ENCODE measurements at regions not wholly inside any gene's neighbourhood (a gene's known extent, or its start where the extent isn't known, plus 50 kb on each side); places are given as distances from the start of the nearest gene placed in this dataset.
"Not testable (repeated sequence)": the region's sequence is repeated elsewhere in the genome, so short reads cannot be mapped to it uniquely, and the experiment has no call there.

DNA sequence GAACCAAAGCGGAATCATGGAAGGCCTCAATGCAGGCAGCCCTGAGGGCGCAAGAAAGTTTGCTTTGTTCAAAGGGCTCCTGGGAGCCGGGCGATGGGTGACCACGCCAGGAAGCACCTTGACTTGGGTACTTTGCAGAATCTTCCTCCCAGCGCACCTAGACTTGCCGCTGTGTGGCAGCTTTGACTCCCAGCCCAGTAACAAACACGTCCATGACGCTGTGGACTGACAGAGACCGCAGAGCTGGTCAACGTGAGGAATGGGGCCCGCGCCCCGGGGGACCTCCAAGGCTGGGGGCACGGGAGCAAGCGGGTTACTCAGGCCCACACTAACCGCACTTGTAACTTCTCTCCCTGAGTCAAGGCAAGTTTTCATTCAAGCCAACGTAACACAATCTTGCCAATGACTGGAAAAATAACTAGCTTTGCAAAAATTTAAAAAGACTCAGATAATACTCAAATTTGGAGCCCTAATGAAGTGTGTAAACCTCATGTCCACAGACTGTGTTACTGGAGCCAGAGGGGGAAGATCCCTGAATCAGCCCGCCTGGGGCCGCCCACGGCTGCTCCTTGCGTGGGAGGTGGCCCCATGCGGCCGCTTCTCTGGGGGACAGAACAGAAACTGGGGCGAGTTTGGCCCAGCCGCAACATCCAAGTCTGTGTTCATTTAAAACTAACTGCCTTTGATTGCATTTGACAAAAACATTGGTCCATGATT, 130.8 kb downstream of the DNAJB6 start:
- no peak for DNase-seq (ENCODE audit: low read depth in 3 of 3, low spot score in 1 of 3)

DNA sequence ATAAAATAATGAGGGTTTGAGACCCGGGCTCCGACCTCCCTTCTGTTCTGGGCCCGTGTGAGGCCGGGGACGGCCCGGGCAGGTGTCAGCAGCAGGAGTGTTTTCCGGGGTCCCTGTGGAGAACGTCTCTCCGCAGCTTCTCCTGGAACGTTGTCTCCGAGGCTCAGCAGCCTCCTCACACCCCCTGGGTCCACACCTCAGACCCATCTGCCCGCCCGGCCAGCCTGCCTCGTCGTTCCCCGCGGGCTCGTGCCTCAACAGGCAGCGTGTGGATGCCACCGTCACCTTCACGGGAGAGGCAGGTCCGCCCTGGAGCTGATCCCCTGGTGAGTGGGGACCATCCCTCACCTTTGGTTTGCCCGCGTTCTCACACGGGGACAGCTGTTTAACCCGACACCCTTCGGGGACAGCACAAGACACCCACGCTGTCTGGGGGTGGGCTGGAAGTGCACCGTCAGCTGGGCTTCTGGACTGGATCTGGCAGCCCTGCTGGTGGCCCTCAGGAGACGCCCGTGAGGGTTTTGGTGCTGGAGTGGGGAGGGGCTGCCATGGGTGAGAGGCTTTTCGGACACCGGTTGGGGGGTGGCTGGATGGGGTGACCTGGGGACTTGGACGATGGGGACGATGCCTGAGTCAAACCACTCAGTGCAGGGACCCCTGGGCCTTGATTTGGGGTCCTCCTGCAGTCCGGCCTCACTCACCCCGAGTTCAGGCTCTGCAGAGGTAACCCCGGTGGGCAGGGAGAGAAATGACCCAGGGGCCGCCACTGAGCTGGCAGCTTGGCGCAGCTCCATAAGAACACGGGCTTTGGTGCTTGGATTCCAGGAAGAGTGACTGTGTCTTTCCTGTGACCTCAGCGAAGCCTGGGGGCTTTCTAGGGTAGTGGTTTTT, 131.7 kb downstream of the DNAJB6 start:
- no peak for DNase-seq (ENCODE audit: low read depth in 3 of 3, low spot score in 1 of 3)

GRCh38 chr7:157469181-157470016, 132.6 kb downstream of the DNAJB6 start:
- no peak for DNase-seq (ENCODE audit: low read depth in 3 of 3, low spot score in 1 of 3)

DNA sequence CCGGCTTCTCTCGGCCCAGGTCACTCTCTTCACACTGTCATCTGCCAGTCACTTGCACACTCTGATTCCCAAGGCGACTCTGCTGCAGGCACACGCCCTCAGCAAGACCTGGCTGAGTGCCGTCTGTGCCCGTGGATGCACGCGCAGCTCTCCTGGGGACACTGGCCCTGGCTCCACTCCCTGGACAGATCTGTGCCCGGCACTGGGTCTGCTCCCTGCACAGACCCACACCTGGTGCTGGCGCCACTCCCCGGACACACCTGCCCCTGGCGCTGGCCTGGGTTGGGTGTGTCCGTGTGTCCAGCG, 133.2 kb downstream of the DNAJB6 start:
- no peak for DNase-seq (ENCODE audit: low read depth in 3 of 3, low spot score in 1 of 3)

DNA sequence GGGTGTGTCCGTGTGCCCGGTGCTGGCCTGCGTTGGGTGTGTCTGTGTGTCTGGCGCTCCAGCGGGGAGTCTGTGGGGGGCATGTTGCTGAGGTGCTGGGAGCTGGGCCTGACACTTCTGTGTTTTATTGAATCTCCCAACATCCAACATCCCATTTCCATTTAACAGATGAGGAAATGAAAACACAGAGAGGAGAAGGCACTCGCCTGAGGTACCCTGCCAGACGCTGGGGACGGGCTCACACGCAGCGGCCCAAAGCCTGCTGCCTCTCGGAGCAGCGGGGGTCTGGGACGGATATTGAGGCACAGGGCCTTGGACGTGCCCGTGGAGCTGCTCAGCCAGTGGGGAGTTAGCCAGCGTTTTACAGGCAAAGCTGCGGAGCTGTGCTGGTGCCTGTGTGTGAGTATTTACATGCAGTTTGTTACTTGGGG, 133.9 kb downstream of the DNAJB6 start:
- DNase-seq (ENCODE audit: low read depth in 3 of 3, low spot score in 1 of 3) = no peak

GRCh38 chr7:157471259-157472125, 134.7 kb downstream of the DNAJB6 start:
- no peak for DNase-seq (ENCODE audit: low read depth in 3 of 3, low spot score in 1 of 3)

DNA sequence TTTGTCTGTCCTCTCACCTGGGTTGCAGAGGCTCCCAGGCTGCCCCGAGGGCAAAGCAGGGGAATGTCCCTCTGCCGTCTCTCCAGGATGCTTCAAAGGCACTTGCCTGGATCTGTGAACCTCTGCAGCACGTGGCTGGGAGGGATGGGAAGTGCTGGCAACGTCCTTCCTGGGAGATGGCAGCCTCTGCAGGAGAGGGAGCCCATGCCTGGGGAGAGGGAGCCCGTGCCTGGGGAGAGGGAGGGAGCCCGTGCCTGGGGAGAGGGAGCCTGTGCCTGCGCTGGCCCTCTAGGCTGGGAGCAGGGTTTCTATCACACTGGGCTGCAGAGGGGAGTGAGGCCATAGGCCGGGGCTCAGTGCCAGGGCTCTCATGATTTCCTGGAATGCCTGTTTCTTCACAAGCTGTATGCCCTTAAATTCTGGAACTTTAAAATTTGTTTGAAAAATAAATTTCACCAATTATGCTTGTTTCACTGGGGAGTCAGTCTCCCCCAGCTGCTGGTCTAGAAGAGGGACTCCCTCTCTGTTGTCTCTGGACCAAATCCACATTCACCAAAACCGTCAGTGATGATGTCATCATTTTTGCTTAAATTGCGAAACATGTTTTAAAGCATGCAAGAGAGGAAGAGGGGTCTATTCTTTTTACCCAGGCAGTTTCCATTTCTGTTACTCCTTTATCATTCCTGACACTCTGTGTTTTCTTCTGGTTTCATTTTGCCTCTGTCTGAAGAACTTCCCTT, 135.7 kb downstream of the DNAJB6 start:
- no peak for DNase-seq (ENCODE audit: low read depth in 3 of 3, low spot score in 1 of 3)

GRCh38 chr7:157473051-157473569, 136.3 kb downstream of the DNAJB6 start:
- no peak for DNase-seq (ENCODE audit: low read depth in 3 of 3, low spot score in 1 of 3)

DNA sequence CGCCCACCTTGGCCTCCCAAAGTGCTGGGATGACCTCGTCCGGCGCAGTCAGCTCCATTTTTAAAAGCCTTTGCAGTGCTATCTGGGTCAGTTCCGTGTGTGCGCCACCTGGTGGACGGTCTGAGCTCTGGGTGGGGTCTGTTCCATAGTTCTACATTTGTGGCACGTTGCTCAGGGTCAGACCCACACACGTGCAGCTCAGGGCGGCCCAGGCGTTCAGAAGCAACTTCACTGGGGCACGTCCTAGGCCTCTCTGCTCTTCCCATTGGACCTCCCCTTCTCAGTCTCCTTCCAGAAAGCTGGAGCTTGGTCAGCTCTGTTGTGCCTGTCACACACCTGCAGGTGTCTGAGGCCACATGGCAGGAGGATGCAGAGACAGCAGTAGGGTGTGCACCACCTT, 137.9 kb downstream of the DNAJB6 start:
- no peak for DNase-seq (ENCODE audit: low read depth in 3 of 3, low spot score in 1 of 3)

DNA sequence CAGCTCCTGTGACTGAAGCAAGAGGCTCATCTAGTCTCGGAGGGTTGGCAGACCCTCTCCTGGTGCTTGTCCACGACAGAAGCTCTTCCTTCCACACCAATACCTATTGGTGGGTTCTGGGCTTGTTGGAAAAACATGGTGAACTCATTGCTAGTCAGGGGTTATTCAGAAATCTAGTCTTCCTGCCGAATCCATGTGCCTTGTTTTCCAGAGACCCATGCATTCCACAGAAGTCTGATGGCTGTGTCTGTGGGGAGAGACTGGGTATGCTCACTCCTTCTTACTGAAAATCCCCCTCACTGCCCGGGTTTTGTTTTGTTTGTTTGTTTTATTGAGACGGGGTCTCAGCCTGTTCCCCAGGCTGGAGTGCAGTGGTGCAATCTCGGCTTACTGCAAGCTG, 138.3 kb downstream of the DNAJB6 start:
- no peak for DNase-seq (ENCODE audit: low read depth in 3 of 3, low spot score in 1 of 3)

GRCh38 chr7:157475601-157476000, 138.8 kb downstream of the DNAJB6 start:
- DNase-seq (ENCODE audit: low read depth in 3 of 3, low spot score in 1 of 3) = no peak

DNA sequence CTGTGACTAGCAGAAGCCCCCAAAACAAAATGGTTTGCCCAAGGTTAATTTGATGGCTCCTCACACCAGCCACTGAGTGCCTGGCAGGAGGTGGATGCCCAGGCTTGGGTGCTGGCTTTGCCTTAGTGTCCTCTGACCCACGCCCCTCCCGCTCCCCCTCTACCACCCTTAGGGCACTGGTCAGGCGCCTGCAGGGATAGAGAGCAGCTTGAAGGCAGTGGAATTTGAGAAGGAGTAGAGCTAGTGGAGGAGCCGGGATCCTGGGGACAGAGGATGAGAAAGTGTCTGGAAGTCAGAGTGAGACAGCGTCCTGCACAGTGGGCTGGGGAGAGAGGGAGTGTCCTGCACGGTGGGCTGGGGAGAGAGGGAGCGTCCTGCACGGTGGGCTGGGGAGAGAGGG, 139.4 kb downstream of the DNAJB6 start:
- DNase-seq (ENCODE audit: low read depth in 3 of 3, low spot score in 1 of 3) = no peak

DNA sequence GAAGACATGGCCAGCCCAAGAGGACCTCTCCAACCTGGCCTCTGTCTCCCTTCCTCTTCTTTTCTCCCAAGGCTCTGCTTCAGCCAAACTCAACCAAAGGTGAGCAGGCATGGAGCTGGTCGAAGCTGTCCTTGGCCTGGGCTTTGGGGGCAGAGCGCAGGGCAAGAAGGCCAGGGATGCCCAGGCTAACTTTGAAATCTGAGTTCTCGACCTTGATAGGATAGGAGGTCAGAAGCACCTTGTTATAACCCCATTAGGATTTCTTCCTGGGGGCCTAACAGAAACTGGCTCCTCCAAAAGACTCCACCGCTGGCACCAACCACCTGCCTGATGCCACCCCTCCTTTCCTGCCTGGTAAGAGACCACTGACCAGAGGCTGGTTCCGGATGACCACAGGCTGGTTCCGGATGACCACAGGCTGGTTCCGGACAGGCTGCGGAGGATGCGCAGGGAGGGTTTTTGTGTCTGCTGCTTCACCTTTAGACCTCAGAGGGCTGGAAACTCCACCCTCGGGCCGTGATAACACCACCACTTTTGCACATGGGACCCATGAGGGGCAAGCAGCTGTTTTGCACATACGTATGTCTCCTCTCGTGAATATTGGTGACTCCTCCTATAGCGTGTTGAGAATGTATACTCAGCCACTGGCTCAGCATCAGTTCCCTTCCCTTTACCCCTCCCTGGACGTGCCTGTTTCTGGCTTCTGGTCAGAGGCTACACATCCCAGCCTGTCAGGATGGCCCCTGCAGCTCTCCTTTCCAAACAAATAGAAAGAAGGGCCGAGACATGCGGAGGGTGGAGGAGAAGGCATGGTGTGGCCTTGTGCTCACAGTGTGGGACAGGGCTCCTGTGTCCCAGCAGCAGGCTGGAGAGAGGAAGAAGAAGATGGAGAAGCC, 140.1 kb downstream of the DNAJB6 start:
- DNase-seq (ENCODE audit: low read depth in 3 of 3, low spot score in 1 of 3) = no peak

- peak in 1 of 3 donors; percentile 13 for DNase-seq (ENCODE audit: low read depth in 3 of 3, low spot score in 1 of 3)
These were observed 140.9 kb downstream of the DNAJB6 start for GRCh38 chr7:157477550-157478212.

- not testable (repeated sequence) for DNase-seq (ENCODE audit: low read depth in 3 of 3, low spot score in 1 of 3)
These were observed 141.8 kb downstream of the DNAJB6 start for GRCh38 chr7:157478611-157479010.

GRCh38 chr7:157479326-157479725, 142.5 kb downstream of the DNAJB6 start:
- no peak for DNase-seq (ENCODE audit: low read depth in 3 of 3, low spot score in 1 of 3)

- DNase-seq (ENCODE audit: low read depth in 3 of 3, low spot score in 1 of 3) = no peak
These were observed 143.7 kb downstream of the DNAJB6 start for GRCh38 chr7:157480371-157481050.

DNA sequence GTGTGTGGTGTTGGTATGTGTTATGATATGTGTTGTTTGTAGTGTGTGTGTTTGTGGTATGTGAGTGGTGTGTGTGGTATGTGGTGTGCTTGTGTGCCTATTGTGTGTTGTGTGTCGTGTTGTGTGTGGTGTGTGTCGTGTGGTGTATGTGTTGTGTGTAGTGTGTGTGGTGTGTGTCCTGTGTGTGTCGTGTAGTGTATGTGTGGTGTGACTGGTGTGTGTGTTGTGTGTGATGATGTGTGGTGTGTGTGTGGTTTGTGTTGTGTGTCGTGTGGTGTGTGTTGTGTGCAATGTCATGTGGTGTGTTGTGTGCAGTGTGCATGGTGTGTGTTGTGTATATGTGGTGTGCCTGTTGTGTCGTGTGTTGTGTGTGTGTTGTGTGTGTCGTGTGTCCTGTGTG, 144.6 kb downstream of the DNAJB6 start:
- DNase-seq (ENCODE audit: low read depth in 3 of 3, low spot score in 1 of 3) = no peak

All from stimulated activated CD4-positive, alpha-beta T cell treated with anti-CD3 and anti-CD28 coated beads, TNF-alpha, amount 100 ng/mL, for 1 hour (primary cell).